ENCODE measurements at regions not wholly inside any gene's neighbourhood (a gene's known extent, or its start where the extent isn't known, plus 50 kb on each side); places are given as distances from the start of the nearest gene placed in this dataset.

DNA sequence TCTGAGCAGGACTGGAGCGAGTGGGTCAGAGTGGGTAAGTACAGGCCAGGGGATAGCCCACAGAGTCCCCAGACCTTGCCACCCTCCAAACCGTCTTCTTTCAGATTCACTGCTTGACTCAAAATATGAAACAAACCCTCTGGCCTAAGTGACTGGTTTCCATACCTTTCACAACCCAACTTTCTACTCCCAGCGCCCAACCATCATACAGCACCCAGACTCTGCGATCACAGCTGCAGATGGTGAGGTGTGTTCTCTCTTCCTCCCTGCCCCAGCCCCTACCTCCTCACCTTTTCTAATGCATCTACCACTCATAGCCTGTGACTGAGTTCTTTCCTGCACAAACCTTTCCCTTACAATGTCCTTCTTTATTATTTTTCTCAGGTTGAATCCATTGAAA lies 92.0 kb upstream of the CELF2 start:
- DNase-seq: no peak

- DNase-seq: no peak
These were observed 90.1 kb upstream of the CELF2 start for GRCh38 chr10:10927608-10928007.

GRCh38 chr10:10930979-10931743 lies 86.5 kb upstream of the CELF2 start:
- DNase-seq: no peak

GRCh38 chr10:10935032-10935431 lies 82.6 kb upstream of the CELF2 start:
- DNase-seq: no peak

- DNase-seq: no peak
These were observed 79.0 kb upstream of the CELF2 start for GRCh38 chr10:10938676-10939075.

DNA sequence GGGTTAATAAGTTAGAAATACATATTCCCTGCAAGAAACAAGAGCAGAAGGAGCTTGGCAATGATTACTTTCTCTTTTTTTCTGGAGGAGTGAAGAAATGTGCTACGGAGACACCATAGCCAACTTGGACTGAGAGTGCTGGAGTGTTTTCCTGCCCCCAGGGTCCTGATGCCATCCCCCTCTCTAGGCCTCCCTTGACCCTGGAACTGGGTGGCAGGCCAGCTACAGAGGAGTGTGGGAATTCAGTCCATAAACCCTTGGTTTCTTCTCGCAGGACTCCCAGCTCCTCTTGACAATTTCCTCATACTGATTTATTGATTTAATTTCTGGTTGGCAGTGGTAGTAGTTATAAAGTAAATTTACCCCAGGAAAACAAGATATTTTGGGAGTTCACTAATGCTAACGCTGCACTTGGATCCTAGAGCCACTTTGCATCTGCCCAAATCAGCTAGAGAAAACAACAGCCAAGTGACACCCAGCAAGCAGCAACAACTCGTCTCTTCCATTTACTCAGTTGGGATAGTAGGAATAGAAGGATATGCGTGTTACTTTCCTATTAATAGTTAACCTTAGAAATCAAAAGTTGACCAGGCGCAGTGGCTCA lies 76.4 kb upstream of the CELF2 start:
- DNase-seq: no peak

DNA sequence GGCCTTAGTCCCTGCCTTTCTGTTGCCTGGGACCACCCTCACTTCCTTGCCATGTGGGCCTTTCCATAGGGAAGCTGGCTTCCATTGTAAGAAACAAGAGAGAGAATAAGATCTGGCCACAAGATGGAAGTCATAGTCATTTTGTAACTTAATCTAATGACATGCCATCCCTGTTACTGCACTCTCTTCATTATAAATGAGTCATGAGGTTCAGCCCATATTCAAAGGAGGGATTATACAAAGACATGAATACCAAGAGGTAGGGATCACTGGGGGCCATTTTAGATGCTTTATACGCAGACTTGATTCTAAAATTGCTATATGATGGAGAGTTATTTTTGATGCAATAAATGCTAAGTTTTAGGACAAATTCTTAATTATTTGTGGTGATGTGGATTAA lies 75.2 kb upstream of the CELF2 start:
- DNase-seq: no peak

- DNase-seq: no peak
These were observed 71.6 kb upstream of the CELF2 start for GRCh38 chr10:10946081-10946480.

DNA sequence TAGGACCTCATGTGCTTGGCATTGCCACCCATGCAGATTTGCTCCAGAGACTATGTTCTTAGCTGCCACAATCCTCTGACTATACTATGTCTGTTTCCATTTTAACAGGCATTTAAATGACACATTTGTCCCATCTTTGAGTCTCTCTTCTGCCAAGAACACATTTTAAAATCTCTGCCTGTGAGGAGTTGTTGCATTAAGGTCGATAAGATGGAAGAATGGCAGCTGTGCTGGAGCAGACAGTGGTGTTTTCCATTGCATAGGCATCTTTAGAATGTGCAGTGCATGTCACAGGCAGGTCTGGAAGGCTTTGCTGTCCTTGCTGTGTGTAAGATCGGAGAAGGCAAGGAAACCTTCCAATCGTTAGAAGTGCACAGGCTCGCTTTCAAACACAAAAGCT lies 70.9 kb upstream of the CELF2 start:
- DNase-seq: no peak

DNA sequence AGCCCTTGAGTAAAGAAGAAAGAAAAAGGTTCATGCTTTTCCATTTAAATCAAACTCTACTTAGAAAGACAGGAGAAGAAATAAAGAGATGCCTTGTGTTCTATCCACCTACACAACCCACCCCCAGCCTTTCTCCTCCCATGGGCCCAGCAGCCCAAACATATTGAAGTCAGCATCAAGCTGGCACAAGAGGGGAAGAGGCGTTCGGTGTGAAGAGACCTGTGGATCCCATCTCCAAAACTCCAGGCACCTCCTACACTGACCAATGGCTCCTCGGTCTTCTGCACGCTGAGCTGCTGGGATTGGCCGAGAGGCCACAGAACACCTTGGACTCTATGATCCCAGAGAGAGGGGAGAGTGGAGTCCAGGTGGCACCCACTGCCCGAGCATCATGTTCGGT lies 66.0 kb upstream of the CELF2 start:
- no peak for DNase-seq

DNA sequence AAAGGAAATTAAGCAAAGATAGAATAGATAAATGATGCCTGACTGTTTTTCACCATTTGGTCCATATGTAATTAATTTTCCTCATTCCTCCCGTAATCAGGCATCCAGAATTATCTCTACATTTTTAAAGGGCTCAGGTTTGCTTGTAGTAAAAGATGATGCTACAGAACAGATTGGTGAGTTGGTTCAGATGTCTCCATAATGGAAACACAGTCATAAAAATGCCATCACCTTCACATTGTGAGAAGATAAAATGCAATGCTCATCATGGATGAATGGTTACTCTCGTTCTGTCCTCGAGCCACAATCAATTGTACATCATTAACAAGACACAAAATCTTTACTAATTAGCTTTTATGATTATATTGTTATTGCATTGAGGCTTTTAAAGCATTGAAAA lies 64.9 kb upstream of the CELF2 start:
- DNase-seq: no peak

DNA sequence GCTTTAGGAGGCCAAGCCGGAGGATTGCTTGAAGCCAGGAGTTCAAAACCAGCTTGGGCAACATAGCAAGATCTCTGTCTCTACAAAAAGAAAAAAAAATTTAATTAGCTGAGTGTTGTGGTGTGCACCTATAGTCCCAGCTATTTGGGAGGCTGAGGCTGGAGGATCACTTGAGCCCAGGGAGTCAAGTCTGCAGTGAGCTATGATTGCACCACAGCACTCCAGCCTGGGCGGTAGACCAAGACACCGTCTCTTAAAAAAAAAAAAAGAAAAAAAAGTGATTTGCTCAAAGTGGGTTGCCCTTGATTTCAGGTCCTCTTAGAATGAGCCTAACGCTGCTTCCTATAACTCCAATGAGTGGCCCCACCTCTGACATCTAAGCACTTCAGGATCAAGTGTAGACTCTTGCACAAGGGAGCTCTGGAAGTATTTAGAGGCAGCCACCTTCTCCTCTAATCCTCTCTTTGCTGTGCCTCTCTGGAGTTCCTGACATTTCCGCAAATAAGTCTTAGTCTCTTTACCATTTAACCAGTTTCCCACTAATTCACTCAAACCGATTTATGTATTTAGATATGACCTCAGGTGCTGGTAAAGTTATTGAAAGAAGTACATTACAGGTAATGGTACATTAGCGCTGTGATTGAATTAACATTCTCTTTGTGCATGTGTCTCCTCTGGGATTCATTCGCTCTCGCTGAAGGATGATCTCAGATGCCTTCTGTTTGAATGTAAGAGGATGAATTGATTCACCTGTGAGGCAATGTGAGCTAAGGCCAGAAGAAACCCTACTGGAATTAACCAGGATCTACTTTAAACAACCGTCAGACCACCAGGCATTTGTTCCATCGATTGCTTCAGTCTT lies 60.8 kb upstream of the CELF2 start:
- DNase-seq: no peak

DNA sequence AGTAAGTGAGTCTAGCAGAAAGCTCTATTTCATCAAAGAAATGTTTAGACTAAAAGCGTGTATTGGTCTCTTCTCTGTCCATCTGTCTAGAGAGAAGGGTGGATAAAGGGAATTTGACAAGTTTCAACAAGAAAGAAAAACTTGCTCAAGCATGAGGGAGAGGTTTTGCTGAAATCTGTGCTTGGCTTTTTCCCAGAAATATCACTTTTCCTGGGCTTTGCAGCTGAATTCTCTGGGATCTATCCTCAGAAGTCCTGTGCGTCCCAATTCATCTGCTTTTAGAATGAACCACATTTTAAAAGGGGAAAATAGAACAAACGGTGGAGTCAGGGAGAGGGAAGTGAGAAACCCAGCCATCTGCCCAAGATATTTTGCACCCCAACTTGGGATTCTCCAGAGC lies 59.6 kb upstream of the CELF2 start:
- no peak for DNase-seq

- no peak for DNase-seq
These were observed 58.0 kb upstream of the CELF2 start for GRCh38 chr10:10959666-10960065.

DNA sequence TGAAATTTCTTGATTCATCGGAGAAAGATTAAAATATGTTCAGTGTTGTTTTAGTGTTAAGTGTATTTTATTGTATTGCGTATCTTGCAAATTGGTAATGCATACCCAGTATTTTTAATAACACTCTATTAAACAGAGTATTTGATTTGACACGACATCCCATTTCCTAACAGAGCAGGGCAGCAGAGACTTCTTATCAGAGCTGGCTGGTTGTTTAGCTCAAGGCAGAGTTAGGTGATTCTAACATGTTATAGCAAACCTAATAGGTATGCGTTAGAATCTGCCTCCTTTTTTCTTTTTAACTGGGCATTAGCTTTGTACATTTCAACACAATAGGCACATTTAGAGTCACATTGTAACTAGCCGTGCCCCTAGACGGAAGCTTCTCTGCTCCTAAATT lies 57.1 kb upstream of the CELF2 start:
- no peak for DNase-seq

DNA sequence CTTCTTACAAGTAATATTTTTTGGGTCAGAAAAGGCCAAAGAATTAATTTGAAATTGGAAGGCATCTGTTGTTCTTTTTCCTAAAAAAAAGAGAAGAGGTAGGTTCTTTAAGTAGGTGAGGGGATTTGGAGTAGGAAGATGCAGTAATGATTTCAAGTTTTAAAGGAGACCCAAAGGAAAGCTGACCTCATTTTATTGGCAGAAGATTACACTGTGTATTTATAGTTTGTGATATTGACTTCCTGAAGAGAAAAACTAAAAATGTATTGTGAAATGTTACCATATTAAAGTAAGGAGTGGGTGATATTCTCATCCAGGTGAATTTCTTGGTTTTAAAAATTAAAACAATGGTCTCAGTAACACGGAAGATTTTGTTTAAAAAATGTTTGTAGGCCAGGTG lies 56.6 kb upstream of the CELF2 start:
- DNase-seq: no peak

DNA sequence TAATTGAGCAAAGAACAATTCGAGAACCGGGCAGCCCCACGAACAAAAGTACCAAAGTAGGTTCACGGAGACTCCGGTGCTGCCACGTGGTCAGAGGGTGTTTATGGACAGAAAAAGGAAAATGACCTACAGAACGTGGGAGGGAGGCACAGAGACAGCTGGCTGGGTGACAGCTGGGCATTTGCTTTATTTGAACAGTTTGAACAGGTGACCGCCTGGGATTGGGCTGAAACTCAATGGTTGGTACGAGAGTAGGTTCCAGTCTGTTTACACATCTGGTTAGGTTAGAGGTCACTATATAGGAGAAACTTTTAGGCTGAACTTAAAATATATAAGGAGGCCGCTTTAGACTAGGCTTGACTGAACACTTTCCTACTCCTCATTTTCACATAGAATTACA lies 50.6 kb upstream of the CELF2 start:
- no peak for DNase-seq

- DNase-seq: no peak
These were observed 50.0 kb upstream of the CELF2 start for GRCh38 chr10:10967581-10968256.

Measured in CD4-positive, alpha-beta T cell treated with Interleukin-12 subunit alpha and Interleukin-12 subunit beta, for 1 hour (primary cell).